Central memory CD4-positive, alpha-beta T cell (primary cell): ENCODE measurements at regions not wholly inside any gene's neighbourhood (a gene's known extent, or its start where the extent isn't known, plus 50 kb on each side); places are given as distances from the start of the nearest gene placed in this dataset.

Source experiments
- DNase-seq: peaks from one replicate; pipeline ENCODE4 v3.0.0; 2022

GRCh38 chr10:117673230-117674010 is 130.9 kb downstream of the EMX2 start:
- DNase-seq, result no peak

GRCh38 chr10:117674201-117674600 is 131.7 kb downstream of the EMX2 start:
- no peak for DNase-seq

- DNase-seq, result no peak
Measured at GRCh38 chr10:117674646-117675045, 132.1 kb downstream of the EMX2 start.

GRCh38 chr10:117675514-117676055 is 133.0 kb downstream of the EMX2 start:
- DNase-seq, result no peak

GRCh38 chr10:117677239-117677638 is 134.7 kb downstream of the EMX2 start:
- no peak for DNase-seq

GRCh38 chr10:117677890-117678500 is 135.4 kb downstream of the EMX2 start:
- no peak for DNase-seq

- DNase-seq, result no peak
Measured at GRCh38 chr10:117680601-117681000, 138.1 kb downstream of the EMX2 start.

GRCh38 chr10:117681104-117681503 is 138.6 kb downstream of the EMX2 start:
- no peak for DNase-seq

- DNase-seq, result no peak
Measured at GRCh38 chr10:117684046-117684610, 141.6 kb downstream of the EMX2 start.

GRCh38 chr10:117684672-117685211 is 142.2 kb downstream of the EMX2 start:
- no peak for DNase-seq

GRCh38 chr10:117685431-117685830 is 142.9 kb downstream of the EMX2 start:
- DNase-seq, result no peak

- DNase-seq, result no peak
Measured at GRCh38 chr10:117686606-117687005, 144.1 kb downstream of the EMX2 start.

- DNase-seq, result no peak
Measured at GRCh38 chr10:117688358-117688757, 145.8 kb downstream of the EMX2 start.

GRCh38 chr10:117689566-117689965 is 147.0 kb downstream of the EMX2 start:
- DNase-seq, result no peak

- no peak for DNase-seq
Measured at GRCh38 chr10:117690359-117690758, 147.8 kb downstream of the EMX2 start.

- DNase-seq, result no peak
Measured at GRCh38 chr10:117694190-117694589, 151.6 kb downstream of the EMX2 start.

- DNase-seq, result no peak
Measured at GRCh38 chr10:117697402-117697801, 154.9 kb downstream of the EMX2 start.

- DNase-seq, result no peak
Measured at GRCh38 chr10:117698809-117699208, 156.3 kb downstream of the EMX2 start.

GRCh38 chr10:117699436-117700075 is 157.0 kb downstream of the EMX2 start:
- no peak for DNase-seq

GRCh38 chr10:117710181-117710798 is 167.7 kb downstream of the EMX2 start:
- no peak for DNase-seq

GRCh38 chr10:117716889-117717288 is 174.3 kb downstream of the EMX2 start:
- DNase-seq, result no peak
